ENCODE measurements at regions not wholly inside any gene's neighbourhood (a gene's known extent, or its start where the extent isn't known, plus 50 kb on each side); places are given as distances from the start of the nearest gene placed in this dataset.

DNA sequence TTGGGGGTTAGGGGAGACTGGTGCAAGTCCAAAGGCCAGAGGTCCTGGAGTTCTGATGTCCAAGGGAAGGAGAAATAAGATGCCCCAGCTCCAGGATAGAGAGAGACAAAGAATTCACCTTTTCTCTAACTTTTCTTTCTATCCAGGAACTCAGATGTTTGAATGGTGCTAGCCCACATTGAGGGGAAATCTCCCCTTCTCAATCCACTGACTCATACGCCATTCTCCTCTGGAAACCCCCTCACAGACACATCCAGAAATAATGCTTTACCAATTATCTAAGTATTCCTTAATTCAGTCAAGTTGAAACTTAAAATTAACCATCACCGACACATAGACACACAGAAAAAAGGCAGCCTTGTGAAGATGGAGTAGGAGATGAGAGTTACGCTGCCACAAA lies 1085.2 kb downstream of the NSUN3 start:
- TF ChIP-seq, protein P1, sequence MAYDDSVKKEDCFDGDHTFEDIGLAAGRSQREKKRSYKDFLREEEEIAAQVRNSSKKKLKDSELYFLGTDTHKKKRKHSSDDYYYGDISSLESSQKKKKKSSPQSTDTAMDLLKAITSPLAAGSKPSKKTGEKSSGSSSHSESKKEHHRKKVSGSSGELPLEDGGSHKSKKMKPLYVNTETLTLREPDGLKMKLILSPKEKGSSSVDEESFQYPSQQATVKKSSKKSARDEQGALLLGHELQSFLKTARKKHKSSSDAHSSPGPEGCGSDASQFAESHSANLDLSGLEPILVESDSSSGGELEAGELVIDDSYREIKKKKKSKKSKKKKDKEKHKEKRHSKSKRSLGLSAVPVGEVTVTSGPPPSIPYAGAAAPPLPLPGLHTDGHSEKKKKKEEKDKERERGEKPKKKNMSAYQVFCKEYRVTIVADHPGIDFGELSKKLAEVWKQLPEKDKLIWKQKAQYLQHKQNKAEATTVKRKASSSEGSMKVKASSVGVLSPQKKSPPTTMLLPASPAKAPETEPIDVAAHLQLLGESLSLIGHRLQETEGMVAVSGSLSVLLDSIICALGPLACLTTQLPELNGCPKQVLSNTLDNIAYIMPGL (CRISPR knock-in tag; IDR thresholded peaks at IDR 0.05) = no peak
- TF ChIP-seq FOXK1 (CRISPR knock-in tag; IDR thresholded peaks at IDR 0.05) = no peak

Data from WTC11 (cell line).